LNCAP (cell line): ENCODE measurements at regions not wholly inside any gene's neighbourhood (a gene's known extent, or its start where the extent isn't known, plus 50 kb on each side); places are given as distances from the start of the nearest gene placed in this dataset.

Source experiments
- TF ChIP-seq, protein P1 (sequence below): fragments of 450-650 bp; IDR thresholded peaks from 2 replicates; pipeline ENCODE4 v1.5.1; 2017; ENCODE audit warnings: mild to moderate bottlenecking

DNA sequence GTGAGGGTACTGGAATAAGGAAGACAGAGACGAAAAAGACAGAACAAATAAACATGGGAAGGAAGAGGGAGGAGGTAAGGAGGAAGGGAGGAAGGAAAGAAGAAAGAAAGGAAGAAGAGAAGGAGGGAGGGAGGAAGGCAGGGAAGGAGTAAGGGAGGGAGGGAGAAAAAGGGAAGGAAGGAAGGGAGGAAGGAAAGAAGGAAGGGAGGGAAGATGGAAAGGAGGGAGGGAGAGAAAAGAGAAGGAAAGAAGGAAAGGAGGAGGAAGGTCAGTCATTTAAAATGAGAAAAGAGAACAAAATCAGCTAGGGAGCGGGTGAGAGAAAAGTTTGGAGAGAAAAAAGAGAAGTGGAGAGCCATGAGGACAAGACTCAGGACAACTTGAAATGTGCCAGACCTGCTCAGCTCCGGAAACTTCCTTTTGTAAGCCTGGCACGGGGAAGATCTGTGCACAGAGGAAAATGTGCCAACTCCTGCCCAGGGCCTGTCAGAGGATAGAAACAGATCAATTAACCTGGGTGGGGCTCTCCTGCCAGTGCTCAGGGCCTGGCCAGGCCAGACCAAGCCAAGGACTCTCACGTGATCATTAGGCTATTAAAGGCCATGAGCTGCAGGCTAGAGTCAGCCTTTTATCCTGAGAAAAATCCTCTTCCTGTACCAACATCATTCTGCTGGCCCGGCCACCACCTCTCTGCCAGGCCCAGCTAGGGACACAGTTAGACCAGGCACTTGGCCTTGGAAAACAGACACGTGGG, 50.1 kb upstream of the BCL6 start:
- TF ChIP-seq, protein P1, sequence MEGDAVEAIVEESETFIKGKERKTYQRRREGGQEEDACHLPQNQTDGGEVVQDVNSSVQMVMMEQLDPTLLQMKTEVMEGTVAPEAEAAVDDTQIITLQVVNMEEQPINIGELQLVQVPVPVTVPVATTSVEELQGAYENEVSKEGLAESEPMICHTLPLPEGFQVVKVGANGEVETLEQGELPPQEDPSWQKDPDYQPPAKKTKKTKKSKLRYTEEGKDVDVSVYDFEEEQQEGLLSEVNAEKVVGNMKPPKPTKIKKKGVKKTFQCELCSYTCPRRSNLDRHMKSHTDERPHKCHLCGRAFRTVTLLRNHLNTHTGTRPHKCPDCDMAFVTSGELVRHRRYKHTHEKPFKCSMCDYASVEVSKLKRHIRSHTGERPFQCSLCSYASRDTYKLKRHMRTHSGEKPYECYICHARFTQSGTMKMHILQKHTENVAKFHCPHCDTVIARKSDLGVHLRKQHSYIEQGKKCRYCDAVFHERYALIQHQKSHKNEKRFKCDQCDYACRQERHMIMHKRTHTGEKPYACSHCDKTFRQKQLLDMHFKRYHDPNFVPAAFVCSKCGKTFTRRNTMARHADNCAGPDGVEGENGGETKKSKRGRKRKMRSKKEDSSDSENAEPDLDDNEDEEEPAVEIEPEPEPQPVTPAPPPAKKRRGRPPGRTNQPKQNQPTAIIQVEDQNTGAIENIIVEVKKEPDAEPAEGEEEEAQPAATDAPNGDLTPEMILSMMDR = no peak

DNA sequence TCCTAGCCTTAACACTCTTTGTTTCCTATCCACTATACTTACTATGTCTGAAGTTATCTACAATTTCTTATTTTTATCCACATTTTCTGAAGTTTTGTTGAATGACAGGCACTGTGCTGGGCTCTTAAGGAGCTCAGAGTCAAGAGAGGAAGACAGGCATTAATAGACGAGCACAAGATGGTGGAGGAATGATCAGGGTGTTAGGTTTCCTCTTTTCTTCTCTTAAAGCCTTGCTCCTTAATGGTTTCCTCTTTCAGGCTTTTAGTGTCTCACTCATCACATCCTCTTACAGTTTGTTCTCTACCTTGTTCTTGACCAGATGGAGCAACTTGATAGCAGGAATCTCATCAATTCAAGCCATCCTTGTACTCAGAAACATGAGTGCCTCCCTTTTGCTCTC, 52.9 kb upstream of the BCL6 start:
- TF ChIP-seq, protein P1 = no peak

DNA sequence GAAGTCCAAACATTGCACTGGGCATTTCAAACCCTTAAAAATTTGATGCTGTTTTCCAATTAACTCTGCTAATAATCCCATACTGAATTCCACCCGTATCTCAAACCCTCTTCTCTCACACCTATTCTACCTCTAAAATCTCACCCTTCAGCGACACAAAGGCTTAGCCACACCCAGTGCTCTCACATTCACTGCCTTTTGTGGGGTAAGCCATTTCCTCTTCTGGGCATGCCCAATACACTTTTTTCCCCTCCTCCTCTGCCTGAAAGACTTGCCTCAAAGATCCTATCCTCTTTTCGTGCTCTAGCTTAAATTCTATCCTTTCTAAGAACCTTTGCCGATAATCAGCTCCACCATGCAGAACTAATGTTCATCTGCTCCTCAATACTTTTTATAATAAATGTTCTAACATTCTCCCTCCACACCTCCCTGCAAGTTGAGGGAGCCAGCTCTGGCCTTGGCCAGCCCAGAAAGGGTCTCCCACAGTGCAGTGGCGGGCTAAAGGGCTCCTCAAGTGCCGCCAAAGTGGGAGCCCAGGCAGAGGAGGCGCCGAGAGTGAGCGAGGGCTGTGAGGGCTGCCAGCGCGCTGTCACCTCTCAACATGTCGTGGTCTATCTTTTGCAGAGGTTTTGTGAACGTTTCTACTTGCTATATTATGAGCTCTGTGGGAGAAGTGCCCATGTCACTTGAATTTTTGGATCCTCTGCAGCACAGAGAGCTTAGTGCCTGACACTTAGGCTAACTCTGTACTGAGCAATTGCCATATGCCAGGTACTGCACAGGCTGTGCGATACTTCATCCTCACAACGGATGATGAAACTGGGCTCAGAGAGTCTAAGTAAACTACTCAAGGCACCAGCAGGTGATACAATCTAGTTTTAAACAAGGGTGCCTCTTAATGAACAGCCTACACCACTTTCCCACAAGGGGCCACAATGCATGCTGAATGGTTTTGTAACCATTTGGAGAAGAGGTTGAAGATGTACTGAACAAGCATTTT, 53.6 kb upstream of the BCL6 start:
- TF ChIP-seq, protein P1 = no peak

DNA sequence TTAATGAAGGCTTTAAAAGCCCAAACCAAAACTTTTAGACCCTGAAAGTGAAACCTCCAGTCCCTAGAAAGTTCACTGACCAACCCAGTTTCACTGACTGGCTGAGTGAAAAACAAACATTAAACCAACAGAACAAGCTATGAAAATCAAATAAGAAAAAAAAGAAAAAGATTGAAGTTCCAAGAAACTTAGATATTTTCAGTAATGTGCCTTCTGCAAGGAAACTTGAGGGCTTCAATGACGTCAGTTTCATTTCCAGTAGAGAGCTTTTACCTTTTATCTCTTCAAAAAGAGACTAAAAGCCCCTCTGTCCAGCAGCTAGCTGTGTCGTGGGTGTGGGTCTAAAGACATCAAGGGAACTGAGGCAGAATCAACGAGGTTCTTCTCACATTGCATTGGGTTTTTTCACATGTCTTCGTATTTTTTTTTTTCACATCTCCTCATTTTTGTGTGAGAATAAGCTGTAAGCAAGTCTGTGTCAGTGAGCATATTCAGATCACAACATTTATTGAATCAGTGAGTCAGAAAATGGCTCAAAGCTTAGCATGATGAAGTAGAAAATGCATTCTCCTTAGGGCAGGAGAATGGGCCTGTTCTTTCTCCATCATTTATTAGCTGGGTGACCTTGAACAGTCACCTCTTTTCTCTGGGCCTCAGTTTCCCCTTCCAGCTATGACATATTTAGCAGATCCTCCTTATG, 54.8 kb upstream of the BCL6 start:
- TF ChIP-seq, protein P1 = no peak

DNA sequence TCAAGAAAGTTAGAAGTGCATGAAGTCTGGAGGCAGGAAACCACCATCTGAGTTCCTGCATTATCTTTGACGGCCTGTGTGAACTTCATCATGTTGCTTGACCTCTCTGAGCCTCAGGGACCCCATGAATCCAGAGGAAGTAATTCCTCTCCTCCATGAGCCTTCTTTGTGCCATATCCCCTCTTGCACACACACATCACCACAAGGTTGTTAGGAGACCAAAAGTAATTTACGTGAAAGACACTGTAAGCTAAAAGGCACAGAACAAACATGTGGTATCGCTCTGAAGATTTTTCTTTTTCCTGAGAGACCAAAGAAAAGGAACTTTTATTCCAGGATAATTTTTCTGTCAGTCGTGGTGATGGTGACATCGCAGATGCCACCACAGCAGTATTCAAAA, 55.9 kb upstream of the BCL6 start:
- TF ChIP-seq, protein P1 = no peak

DNA sequence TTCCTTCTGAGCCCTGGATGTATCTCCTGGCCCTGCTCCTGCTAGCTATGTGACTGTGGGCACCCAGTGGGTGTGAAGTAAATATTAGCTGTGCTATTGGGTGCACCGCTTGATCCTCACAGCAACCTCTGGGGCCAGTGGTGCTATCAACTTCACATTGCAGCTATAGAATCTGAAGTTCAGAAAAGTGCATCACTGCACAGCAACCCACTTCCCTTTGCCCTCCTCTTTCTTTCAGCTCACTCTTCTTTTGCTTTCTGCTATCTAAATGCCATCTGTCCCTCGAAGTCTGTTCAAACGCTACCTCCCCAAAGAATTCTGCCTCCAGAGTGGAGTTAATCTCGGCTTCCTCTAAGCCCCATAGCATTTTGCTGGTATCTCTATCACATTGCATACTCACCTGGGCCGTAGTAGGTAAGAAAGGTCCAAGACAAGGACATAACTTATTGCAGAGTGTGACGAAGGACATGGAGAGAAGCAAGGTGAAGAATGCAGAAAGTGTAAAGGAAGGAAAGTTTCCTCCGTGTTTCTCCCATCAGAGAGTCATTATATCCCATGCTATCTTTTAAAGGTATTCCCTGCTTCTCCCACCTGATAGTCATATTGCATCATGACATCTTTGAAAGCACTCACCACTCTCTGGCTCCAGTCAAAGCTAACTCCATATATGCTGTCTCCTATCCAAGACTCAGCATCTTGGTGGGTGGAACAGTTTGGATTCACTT, 57.1 kb upstream of the BCL6 start:
- TF ChIP-seq, protein P1 = no peak

DNA sequence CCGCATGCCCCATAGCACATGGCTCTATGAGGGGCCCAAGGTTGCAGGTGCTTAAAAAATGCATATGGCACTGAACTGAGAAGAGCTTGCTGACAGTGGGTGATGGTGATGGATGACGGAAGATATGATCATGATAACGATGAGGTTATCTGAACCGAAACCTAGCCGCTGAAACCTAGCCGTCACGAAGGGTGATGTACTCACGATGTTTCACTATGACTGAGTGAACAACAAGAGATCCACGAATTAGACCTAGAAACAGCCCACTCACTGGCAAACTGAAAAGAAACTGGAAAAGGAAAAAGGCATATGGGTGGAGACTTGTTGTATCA, 57.6 kb upstream of the BCL6 start:
- TF ChIP-seq, protein P1 = no peak
